KMS-11 (cell line): ENCODE measurements at regions not wholly inside any gene's neighbourhood (a gene's known extent, or its start where the extent isn't known, plus 50 kb on each side); places are given as distances from the start of the nearest gene placed in this dataset.

ENCODE experiments used
- H2AFZ ChIP-seq: fragments of 200-600 bp; sonication (generic); 2 replicates; pipeline ENCODE4 v1.6.1; 2016; ENCODE audit warnings: antibody characterized with exemption, mixed run types, low read depth
- H3K27ac ChIP-seq: fragments of 200-600 bp; sonication (generic); 2 replicates; pipeline ENCODE4 v1.6.1; 2016; ENCODE audit warnings: mild to moderate bottlenecking, mixed run types
- H3K27me3 ChIP-seq: fragments of 200-600 bp; sonication (generic); 2 replicates; pipeline ENCODE4 v1.6.1; 2017; ENCODE audit warnings: mild to moderate bottlenecking, low read depth, mixed run types, moderate library complexity; ENCODE audit not compliant: insufficient read depth
- H3K36me3 ChIP-seq: fragments of 200-600 bp; sonication (generic); 2 replicates; pipeline ENCODE4 v1.6.1; 2017; ENCODE audit warnings: mild to moderate bottlenecking, mixed run types; ENCODE audit not compliant: insufficient read depth
- H3K4me1 ChIP-seq: fragments of 200-600 bp; sonication (generic); 2 replicates; pipeline ENCODE4 v1.6.1; 2016; ENCODE audit warnings: mild to moderate bottlenecking, low read depth, mixed run types; ENCODE audit not compliant: poor library complexity, severe bottlenecking
- H3K4me2 ChIP-seq: fragments of 200-600 bp; sonication (generic); 2 replicates; pipeline ENCODE4 v1.7.0; 2016; ENCODE audit warnings: mild to moderate bottlenecking, mixed run types
- H3K4me3 ChIP-seq: fragments of 200-600 bp; sonication (generic); IDR thresholded peaks from 2 replicates; pipeline ENCODE4 v1.6.1; 2017; ENCODE audit warnings: low read depth, low read length, mixed read lengths; ENCODE audit not compliant: insufficient read depth
- H3K79me2 ChIP-seq: fragments of 200-600 bp; sonication (generic); 2 replicates; pipeline ENCODE4 v1.6.1; 2016; ENCODE audit warnings: low read depth, mixed run types; ENCODE audit not compliant: insufficient read depth
- H3K9ac ChIP-seq: fragments of 200-600 bp; sonication (generic); 2 replicates; pipeline ENCODE4 v1.6.1; 2016; ENCODE audit warnings: mild to moderate bottlenecking, mixed run types
- H4K20me1 ChIP-seq: fragments of 200-600 bp; sonication (generic); 2 replicates; pipeline ENCODE4 v1.6.1; 2016; ENCODE audit warnings: mild to moderate bottlenecking, mixed run types; ENCODE audit not compliant: insufficient read depth
- TF ChIP-seq, protein P1 (sequence below): fragments of 200-600 bp; sonication (generic); conservative IDR thresholded peaks from 2 replicates; pipeline ENCODE4 v1.6.1; 2017; ENCODE audit warnings: low read depth, mild to moderate bottlenecking, antibody characterized with exemption, low read length, moderate library complexity, mixed read lengths

DNA sequence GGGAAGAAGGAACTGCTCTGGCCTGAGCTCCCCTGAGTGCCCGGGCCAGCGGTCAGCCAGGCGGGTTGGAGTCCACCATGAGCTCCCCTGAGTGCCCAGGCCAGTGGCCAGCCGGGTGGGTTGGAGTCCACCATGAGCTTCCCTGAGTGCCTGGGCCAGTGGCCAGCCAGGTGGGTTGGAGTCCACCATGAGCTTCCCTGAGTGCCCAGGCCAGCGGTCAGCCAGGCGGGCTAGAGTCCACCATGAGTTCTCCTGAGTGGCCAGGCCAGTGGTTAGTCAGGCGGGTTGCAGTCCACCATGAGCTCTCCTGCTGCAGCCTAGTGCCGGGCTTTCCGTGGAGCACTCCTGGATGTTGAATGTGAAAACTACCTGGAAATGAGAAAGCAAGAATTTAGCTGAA lies 844.0 kb downstream of the TBC1D22A start:
- H3K36me3 ChIP-seq: no peaks in the 10 kb centered on the region
- no peaks in the 10 kb centered on the region; the same call in 1 of the 2 replicates for H3K27me3 ChIP-seq
- H3K4me1 ChIP-seq: no peaks in the 10 kb centered on the region
- TF ChIP-seq, protein P1, sequence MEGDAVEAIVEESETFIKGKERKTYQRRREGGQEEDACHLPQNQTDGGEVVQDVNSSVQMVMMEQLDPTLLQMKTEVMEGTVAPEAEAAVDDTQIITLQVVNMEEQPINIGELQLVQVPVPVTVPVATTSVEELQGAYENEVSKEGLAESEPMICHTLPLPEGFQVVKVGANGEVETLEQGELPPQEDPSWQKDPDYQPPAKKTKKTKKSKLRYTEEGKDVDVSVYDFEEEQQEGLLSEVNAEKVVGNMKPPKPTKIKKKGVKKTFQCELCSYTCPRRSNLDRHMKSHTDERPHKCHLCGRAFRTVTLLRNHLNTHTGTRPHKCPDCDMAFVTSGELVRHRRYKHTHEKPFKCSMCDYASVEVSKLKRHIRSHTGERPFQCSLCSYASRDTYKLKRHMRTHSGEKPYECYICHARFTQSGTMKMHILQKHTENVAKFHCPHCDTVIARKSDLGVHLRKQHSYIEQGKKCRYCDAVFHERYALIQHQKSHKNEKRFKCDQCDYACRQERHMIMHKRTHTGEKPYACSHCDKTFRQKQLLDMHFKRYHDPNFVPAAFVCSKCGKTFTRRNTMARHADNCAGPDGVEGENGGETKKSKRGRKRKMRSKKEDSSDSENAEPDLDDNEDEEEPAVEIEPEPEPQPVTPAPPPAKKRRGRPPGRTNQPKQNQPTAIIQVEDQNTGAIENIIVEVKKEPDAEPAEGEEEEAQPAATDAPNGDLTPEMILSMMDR: no peak
- H3K9ac ChIP-seq: no peak overlapping the region
- H3K4me3 ChIP-seq: no peak overlapping the region
- no peaks in the 10 kb centered on the region for H4K20me1 ChIP-seq
- no peaks in the 10 kb centered on the region for H3K79me2 ChIP-seq
- no peak overlapping the region for H3K4me2 ChIP-seq
- H3K27ac ChIP-seq: no peak overlapping the region
- no peak overlapping the region for H2AFZ ChIP-seq

DNA sequence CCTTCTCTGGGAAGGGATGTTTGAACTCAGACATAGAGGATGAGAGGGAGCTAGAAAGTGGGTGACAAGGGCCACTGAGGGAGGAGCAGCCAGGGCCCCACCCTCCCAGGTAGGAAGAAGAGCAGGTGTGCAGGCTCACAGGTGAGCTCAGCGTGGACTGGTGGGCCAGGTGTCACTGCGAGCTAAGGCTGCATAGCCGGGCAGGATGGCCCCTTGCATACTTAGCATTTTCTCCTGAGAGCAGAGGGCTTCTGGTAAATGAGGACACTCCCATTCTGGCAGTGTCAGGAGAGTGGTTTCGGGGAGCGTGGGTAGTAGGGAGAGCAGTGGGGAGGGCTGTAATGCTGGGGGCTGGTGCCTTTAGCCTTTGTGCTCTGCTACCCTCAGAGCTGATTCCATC lies 843.4 kb downstream of the TBC1D22A start:
- Histone ChIP-seq H3K4me1 (no peaks in the 10 kb centered on the region), H3K27ac (no peak overlapping the region), H3K79me2 (no peaks in the 10 kb centered on the region), H3K4me3 (no peak overlapping the region), H2AFZ (no peak overlapping the region), H3K9ac (no peak overlapping the region), H4K20me1 (no peaks in the 10 kb centered on the region), H3K4me2 (no peak overlapping the region), H3K27me3 (no peaks in the 10 kb centered on the region; the same call in 1 of the 2 replicates), H3K36me3 (no peaks in the 10 kb centered on the region)
- TF ChIP-seq, protein P1: no peak

DNA sequence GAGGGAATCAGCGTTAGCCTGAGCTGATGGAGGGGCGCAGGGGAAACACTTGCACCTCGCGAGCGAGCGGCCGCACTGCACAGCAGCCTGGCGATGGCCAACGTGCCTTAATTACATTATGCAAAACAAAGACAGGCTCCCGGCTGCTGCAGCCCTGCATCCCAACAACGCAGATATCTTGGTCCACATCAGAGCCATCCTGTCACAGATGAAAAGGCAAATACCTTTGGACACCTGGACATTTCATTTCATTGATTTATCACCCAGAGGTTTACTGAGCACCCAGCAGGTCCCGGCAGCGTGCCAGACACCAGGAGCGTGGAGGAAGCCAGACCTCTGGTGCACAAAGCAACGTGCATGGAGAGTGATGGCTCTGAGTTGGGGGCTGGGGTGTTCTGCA lies 843.0 kb downstream of the TBC1D22A start:
- Histone ChIP-seq H3K36me3 (no peaks in the 10 kb centered on the region), H2AFZ (no peak overlapping the region), H3K27me3 (no peaks in the 10 kb centered on the region; the same call in 1 of the 2 replicates), H3K4me3 (no peak overlapping the region), H3K4me1 (no peaks in the 10 kb centered on the region), H3K4me2 (no peak overlapping the region), H3K9ac (no peak overlapping the region), H4K20me1 (no peaks in the 10 kb centered on the region), H3K27ac (no peak overlapping the region), H3K79me2 (no peaks in the 10 kb centered on the region)
- TF ChIP-seq, protein P1: no peak

DNA sequence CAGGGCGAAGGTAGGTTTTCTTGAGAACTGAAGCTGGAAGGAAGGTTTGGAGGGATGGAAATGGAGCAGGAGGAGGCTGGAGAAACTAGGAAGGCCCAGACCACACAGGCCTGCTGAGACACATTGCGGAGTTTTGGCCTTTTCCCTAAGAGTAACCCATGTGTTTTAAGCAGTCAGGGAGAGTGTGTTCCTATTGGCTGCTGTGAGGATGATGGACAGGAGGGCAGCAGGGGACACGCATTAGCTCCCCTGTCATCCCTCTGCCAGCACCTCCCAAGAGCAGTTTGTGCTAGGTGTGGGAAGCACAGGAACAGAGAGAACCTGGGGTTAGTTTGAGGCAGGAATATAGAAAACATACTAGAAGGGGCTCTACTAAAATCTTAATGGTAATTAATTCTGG lies 842.1 kb downstream of the TBC1D22A start:
- no peak overlapping the region for H3K9ac ChIP-seq
- no peaks in the 10 kb centered on the region; the same call in 1 of the 2 replicates for H3K27me3 ChIP-seq
- no peak overlapping the region for H3K4me3 ChIP-seq
- H3K4me1 ChIP-seq: no peaks in the 10 kb centered on the region
- TF ChIP-seq, protein P1: no peak
- H4K20me1 ChIP-seq: no peaks in the 10 kb centered on the region
- H3K27ac ChIP-seq: no peak overlapping the region
- H3K36me3 ChIP-seq: no peaks in the 10 kb centered on the region
- H2AFZ ChIP-seq: no peak overlapping the region
- H3K4me2 ChIP-seq: no peak overlapping the region
- H3K79me2 ChIP-seq: no peaks in the 10 kb centered on the region
